Body of pancreas (tissue), 4 donors: ENCODE measurements at regions not wholly inside any gene's neighbourhood (a gene's known extent, or its start where the extent isn't known, plus 50 kb on each side); places are given as distances from the start of the nearest gene placed in this dataset.

Experiments
- POLR2A ChIP-seq, 3 donors: fragments of 450-650 bp; IDR thresholded peaks; one replicate each; pipeline ENCODE4 v1.6.1; 2016; ENCODE audit warnings: antibody characterized with exemption in 3 of 3, mild to moderate bottlenecking in 2 of 3
- TF ChIP-seq, protein P1 (sequence below), 7 experiments: fragments of 450-650 bp in 4 of 7; fragments of 200-600 bp in 3 of 7; sonication (generic) in 3 of 7; IDR thresholded peaks; one replicate each; pipeline ENCODE4 v1.5.1; 2016 to 2019; ENCODE audit warnings: antibody characterized with exemption in 7 of 7

DNA sequence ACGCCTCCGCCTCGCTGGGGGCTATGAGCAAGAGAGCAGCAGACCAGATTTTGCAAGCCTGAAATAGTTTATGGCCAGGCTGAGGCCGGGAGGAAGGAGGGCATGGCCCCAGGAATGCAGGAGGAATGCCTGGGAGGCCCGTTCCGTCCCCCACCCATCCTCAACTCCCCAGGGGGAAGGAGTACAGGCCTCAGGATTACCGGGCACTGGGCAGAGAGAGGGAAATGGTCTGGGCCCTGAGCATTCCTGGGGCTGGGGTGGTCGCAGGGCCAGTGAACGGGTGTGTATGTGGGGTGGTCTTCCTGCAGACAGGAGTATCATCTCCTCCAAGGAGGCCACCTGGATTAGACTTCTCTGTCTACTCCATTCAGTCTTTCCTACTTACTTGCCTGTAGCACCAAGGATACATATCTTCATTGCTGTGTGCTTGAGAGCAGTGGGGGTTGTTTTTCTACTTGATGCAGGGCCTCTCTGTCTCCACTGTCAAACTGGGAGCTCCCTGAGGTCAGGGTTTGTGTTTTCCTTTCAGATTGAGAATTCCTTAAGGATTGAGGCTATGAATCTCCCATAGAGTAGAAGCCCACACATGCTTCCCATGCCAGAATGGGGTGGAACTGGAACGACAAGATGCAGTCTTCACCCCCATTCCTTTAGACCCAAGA, 81.3 kb downstream of the VEGFA start:
- TF ChIP-seq, protein P1, sequence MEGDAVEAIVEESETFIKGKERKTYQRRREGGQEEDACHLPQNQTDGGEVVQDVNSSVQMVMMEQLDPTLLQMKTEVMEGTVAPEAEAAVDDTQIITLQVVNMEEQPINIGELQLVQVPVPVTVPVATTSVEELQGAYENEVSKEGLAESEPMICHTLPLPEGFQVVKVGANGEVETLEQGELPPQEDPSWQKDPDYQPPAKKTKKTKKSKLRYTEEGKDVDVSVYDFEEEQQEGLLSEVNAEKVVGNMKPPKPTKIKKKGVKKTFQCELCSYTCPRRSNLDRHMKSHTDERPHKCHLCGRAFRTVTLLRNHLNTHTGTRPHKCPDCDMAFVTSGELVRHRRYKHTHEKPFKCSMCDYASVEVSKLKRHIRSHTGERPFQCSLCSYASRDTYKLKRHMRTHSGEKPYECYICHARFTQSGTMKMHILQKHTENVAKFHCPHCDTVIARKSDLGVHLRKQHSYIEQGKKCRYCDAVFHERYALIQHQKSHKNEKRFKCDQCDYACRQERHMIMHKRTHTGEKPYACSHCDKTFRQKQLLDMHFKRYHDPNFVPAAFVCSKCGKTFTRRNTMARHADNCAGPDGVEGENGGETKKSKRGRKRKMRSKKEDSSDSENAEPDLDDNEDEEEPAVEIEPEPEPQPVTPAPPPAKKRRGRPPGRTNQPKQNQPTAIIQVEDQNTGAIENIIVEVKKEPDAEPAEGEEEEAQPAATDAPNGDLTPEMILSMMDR (IDR thresholded peaks at IDR 0.05) = no peak
- no peak for TF ChIP-seq POLR2A (IDR thresholded peaks at IDR 0.05)
